ENCODE measurements at regions not wholly inside any gene's neighbourhood (a gene's known extent, or its start where the extent isn't known, plus 50 kb on each side); places are given as distances from the start of the nearest gene placed in this dataset.

DNA sequence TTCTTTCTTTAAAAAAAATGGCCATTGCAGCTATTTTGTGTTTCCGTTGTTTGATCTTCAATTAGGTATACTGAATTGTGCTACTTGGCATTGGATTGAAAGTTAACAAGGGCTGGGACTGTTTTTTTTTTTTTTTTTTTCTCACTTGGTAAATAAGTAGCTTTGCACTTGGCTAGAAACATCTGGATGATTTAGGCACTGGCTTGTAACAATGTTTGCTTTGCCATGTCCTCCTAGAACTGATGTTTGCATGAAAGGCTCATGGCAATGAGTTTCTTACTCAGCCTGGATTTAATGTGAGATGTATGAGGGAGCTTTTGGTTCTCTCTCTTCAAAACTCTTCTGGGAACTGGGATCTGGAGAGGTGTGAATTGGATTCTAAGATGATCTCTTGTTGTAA lies 414.1 kb downstream of the CDH26 start (continued):
- no peak for TF ChIP-seq TCF12 (IDR thresholded peaks at IDR 0.05; ENCODE audit: low read depth, low read length)
- no peak for TF ChIP-seq POLR2A (IDR thresholded peaks at IDR 0.05; ENCODE audit: control extremely low read depth in 1 of 2, low read depth in 2 of 2, low read length in 2 of 2)
- TF ChIP-seq SIX5 (IDR thresholded peaks at IDR 0.05; ENCODE audit: low read depth, low read length), result no peak

All from H1 (cell line).